Prostate gland (tissue), 2 donors: ENCODE measurements at regions not wholly inside any gene's neighbourhood (a gene's known extent, or its start where the extent isn't known, plus 50 kb on each side); places are given as distances from the start of the nearest gene placed in this dataset.

Source experiments
- DNase-seq: peaks from one replicate; pipeline ENCODE4 v3.0.0-alpha.2; 2019; ENCODE audit warnings: low spot score
- H3K27ac ChIP-seq, 2 donors: fragments of 200-600 bp; sonication (generic); 2 replicates each; pipeline ENCODE4 v1.5.1; 2017 to 2019
- H3K27me3 ChIP-seq: fragments of 200-600 bp; sonication (generic); replicated peaks from 2 replicates; pipeline ENCODE4 v1.5.1; 2019; ENCODE audit not compliant: insufficient read depth
- H3K36me3 ChIP-seq, 2 donors: fragments of 200-600 bp; sonication (generic); 1 replicate in 1 of 2; 2 replicates in 1 of 2; pipeline versions ENCODE4 v1.5.1 to v1.8.1; 2017 to 2019
- H3K4me1 ChIP-seq: fragments of 200-600 bp; sonication (generic); replicated peaks from 2 replicates; pipeline ENCODE4 v1.5.1; 2019
- H3K4me3 ChIP-seq, 2 donors: fragments of 200-600 bp; sonication (generic); 2 replicates each; pipeline ENCODE4 v1.5.1; 2017 to 2019
- H3K9me3 ChIP-seq: fragments of 200-600 bp; sonication (generic); 2 replicates; pipeline ENCODE4 v1.5.1; 2017
- CTCF ChIP-seq, 4 experiments: fragments of 200-600 bp in 2 of 4; fragments of 450-650 bp in 2 of 4; sonication (generic) in 2 of 4; IDR thresholded peaks; 1 replicate in 3 of 4; 2 replicates in 1 of 4; pipeline ENCODE4 v1.5.1; 2016 to 2019; ENCODE audit warnings: antibody characterized with exemption in 4 of 4, mild to moderate bottlenecking in 2 of 4, moderate library complexity in 2 of 4
- POLR2A ChIP-seq: fragments of 450-650 bp; IDR thresholded peaks from one replicate; pipeline ENCODE4 v1.6.1; 2016; ENCODE audit warnings: antibody characterized with exemption, mild to moderate bottlenecking
- POLR2AphosphoS5 ChIP-seq: sonication (generic); formaldehyde crosslinking; IDR thresholded peaks from one replicate; pipeline ENCODE4 v1.6.1; 2017; ENCODE audit warnings: antibody characterized with exemption
- WGBS: methylation state at CpG from one replicate; pipeline ENCODE4 v1.1.5; 2018; 5-methylcytosine and 5-hydroxymethylcytosine counted together
- intact Hi-C: fragments of 100-400 bp; cut with DNase I; formaldehyde crosslinking; loops from one replicate; pipeline ENCODE4 v1.14.2; 2022

GRCh38 chr3:103047640-103048039 is 612.8 kb downstream of the ZPLD1 start:
- no peak for DNase-seq
- no peak overlapping the region for H3K27ac ChIP-seq
- no peaks in the 10 kb centered on the region for H3K27me3 ChIP-seq
- no peak for TF ChIP-seq POLR2A
- TF ChIP-seq CTCF (IDR thresholded peaks at IDR 0.05) = no peak
- no peak for TF ChIP-seq POLR2AphosphoS5
- H3K4me3 ChIP-seq = no peak overlapping the region
- H3K4me1 ChIP-seq = no peaks in the 10 kb centered on the region
- intact Hi-C loops = no loop called here
- H3K36me3 ChIP-seq = no peaks in the 10 kb centered on the region
- no peaks in the 10 kb centered on the region for H3K9me3 ChIP-seq
- WGBS = 76% methylated on average over 2 of the region's 2 CpGs

DNA sequence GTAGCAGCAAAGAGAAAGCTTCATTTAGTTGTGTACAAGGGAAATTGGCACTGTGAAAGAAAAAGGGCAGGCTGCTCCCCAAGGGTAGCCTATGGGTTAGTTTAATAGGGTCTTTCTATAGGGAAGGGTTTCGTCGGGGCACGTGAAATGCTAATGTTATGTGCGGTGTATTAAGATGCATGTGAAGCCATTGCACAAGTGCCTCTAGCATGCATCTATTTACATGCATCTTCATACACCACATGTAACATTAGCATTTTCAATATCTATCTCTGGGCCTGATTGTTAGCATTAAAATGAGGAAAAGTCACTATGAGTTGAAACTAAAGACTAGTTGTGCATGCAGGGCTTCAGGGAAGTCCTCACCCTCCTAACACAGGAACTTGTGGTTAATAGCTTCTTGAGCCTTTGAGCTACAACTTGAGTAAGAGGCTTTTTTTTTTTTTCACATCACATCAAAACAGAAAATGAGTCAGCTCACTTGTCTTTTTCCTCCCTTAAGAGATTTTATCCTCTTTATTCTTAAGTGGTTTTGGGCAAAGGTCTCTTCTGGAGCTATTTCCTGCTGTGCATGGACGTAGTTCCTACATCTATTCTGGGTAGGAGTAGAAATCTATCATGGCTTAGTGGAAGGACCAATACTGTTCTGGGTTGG is 613.4 kb downstream of the ZPLD1 start:
- no peaks in the 10 kb centered on the region for H3K36me3 ChIP-seq
- TF ChIP-seq CTCF (IDR thresholded peaks at IDR 0.05) (no peak), POLR2AphosphoS5 (no peak), POLR2A (no peak)
- 87% methylated on average over 5 of the region's 5 CpGs for WGBS
- H3K27ac ChIP-seq = no peak overlapping the region
- no peak overlapping the region for H3K4me3 ChIP-seq
- H3K9me3 ChIP-seq = no peaks in the 10 kb centered on the region
- no peak for DNase-seq
- no peaks in the 10 kb centered on the region for H3K4me1 ChIP-seq
- H3K27me3 ChIP-seq = no peaks in the 10 kb centered on the region
- intact Hi-C loops = no loop called here

- Histone ChIP-seq H3K36me3 (no peaks in the 10 kb centered on the region), H3K4me1 (no peaks in the 10 kb centered on the region), H3K9me3 (no peaks in the 10 kb centered on the region), H3K27ac (no peak overlapping the region), H3K4me3 (no peak overlapping the region), H3K27me3 (no peaks in the 10 kb centered on the region)
- intact Hi-C loops = no loop called here
- 54% methylated on average over 1 of the region's 1 CpG for WGBS
- TF ChIP-seq POLR2AphosphoS5 (no peak), CTCF (IDR thresholded peaks at IDR 0.05) (no peak), POLR2A (no peak)
- DNase-seq = no peak
Measured at GRCh38 chr3:103052236-103052830, 617.5 kb downstream of the ZPLD1 start.

- Histone ChIP-seq H3K36me3 (no peaks in the 10 kb centered on the region), H3K27ac (no peak overlapping the region), H3K27me3 (no peaks in the 10 kb centered on the region), H3K9me3 (no peaks in the 10 kb centered on the region), H3K4me3 (no peak overlapping the region), H3K4me1 (no peaks in the 10 kb centered on the region)
- WGBS = 38% methylated on average over 2 of the region's 2 CpGs
- no peak for DNase-seq
- TF ChIP-seq CTCF (IDR thresholded peaks at IDR 0.05) (no peak), POLR2A (no peak), POLR2AphosphoS5 (no peak)
- intact Hi-C loops = no loop called here
Measured at GRCh38 chr3:103055021-103055520, 620.3 kb downstream of the ZPLD1 start.

DNA sequence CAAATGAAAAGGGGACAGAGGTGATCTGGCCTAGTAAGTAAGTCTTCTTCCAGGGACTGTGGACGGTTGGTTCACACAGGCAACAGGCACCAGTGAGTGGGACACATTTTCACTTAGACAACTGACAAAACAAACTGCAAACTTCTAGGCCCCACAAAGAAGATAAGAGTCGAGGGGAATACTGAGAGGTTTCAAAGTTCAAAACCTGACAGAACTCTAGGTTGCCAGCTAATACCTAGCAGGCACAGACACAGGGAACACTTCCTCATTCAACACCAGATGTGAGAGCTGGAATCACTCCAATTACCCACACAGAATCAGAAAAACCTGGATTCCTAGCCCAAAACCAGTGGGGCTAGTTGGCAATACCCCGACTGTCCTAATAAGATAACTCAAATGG is 621.7 kb downstream of the ZPLD1 start:
- no peaks in the 10 kb centered on the region for H3K36me3 ChIP-seq
- WGBS = 63% methylated on average over 3 of the region's 3 CpGs
- no peaks in the 10 kb centered on the region for H3K4me1 ChIP-seq
- no peak overlapping the region for H3K4me3 ChIP-seq
- no peak overlapping the region for H3K27ac ChIP-seq
- TF ChIP-seq POLR2A = no peak
- TF ChIP-seq CTCF (IDR thresholded peaks at IDR 0.05) = no peak
- TF ChIP-seq POLR2AphosphoS5 = no peak
- no peaks in the 10 kb centered on the region for H3K27me3 ChIP-seq
- no peaks in the 10 kb centered on the region for H3K9me3 ChIP-seq
- DNase-seq = no peak
- intact Hi-C loops = no loop called here
